Dendritic cell treated with granulocyte-macrophage colony-stimulating factor and Interleukin-4, amounts not matched to agents 40 ng/mL and 50 ng/mL, for 4 days (primary cell): ENCODE measurements at regions not wholly inside any gene's neighbourhood (a gene's known extent, or its start where the extent isn't known, plus 50 kb on each side); places are given as distances from the start of the nearest gene placed in this dataset.

Source experiments
- H3K27ac Mint-ChIP-seq: one replicate; pipeline ENCODE4 v1.8.0; 2022; ENCODE audit warnings: mild to moderate bottlenecking, mixed read lengths
- H3K27me3 Mint-ChIP-seq: one replicate; pipeline ENCODE4 v1.8.0; 2022; ENCODE audit warnings: mild to moderate bottlenecking, mixed read lengths
- H3K36me3 Mint-ChIP-seq: one replicate; pipeline ENCODE4 v1.8.0; 2022; ENCODE audit warnings: low read depth, mixed read lengths
- H3K4me1 Mint-ChIP-seq: one replicate; pipeline ENCODE4 v1.8.0; 2022; ENCODE audit warnings: low read depth, mixed read lengths
- H3K4me3 Mint-ChIP-seq: one replicate; pipeline ENCODE4 v1.8.0; 2022; ENCODE audit warnings: mild to moderate bottlenecking, moderate library complexity, mixed read lengths
- H3K9me3 Mint-ChIP-seq: one replicate; pipeline ENCODE4 v1.8.0; 2022; ENCODE audit warnings: mixed read lengths
- intact Hi-C: fragments of 100-400 bp; cut with micrococcal nuclease; formaldehyde crosslinking; loops from one replicate; pipeline ENCODE4 v1.15.0; 2022

GRCh38 chr6:2468601-2468955 is 223.2 kb upstream of the GMDS start:
- H3K4me3 Mint-ChIP-seq, result no peak overlapping the region
- H3K4me1 Mint-ChIP-seq, result no peaks in the 10 kb centered on the region
- intact Hi-C loops, result no loop called here
- H3K9me3 Mint-ChIP-seq, result no peaks in the 10 kb centered on the region
- H3K36me3 Mint-ChIP-seq, result no peaks in the 10 kb centered on the region
- no peak overlapping the region for H3K27ac Mint-ChIP-seq
- peaks cover 38% of the 10 kb centered on the region for H3K27me3 Mint-ChIP-seq

- no peaks in the 10 kb centered on the region for H3K4me1 Mint-ChIP-seq
- no peaks in the 10 kb centered on the region for H3K36me3 Mint-ChIP-seq
- H3K27ac Mint-ChIP-seq, result no peak overlapping the region
- H3K4me3 Mint-ChIP-seq, result no peak overlapping the region
- no peaks in the 10 kb centered on the region for H3K9me3 Mint-ChIP-seq
- intact Hi-C loops, result no loop called here
- H3K27me3 Mint-ChIP-seq, result peaks cover 38% of the 10 kb centered on the region
These were observed 222.7 kb upstream of the GMDS start for GRCh38 chr6:2467929-2468600.

GRCh38 chr6:2465336-2465735 is 219.9 kb upstream of the GMDS start:
- Mint-ChIP-seq H3K27ac (no peak overlapping the region), H3K27me3 (peaks cover 36% of the 10 kb centered on the region), H3K36me3 (no peaks in the 10 kb centered on the region), H3K4me1 (no peaks in the 10 kb centered on the region), H3K4me3 (no peak overlapping the region), H3K9me3 (no peaks in the 10 kb centered on the region)
- intact Hi-C loops, result no loop called here

GRCh38 chr6:2464641-2465040 is 219.2 kb upstream of the GMDS start:
- Mint-ChIP-seq H3K27ac (no peak overlapping the region), H3K4me3 (no peak overlapping the region), H3K27me3 (peaks cover 32% of the 10 kb centered on the region), H3K36me3 (no peaks in the 10 kb centered on the region), H3K4me1 (no peaks in the 10 kb centered on the region), H3K9me3 (no peaks in the 10 kb centered on the region)
- intact Hi-C loops, result no loop called here

GRCh38 chr6:2462831-2463230 is 217.4 kb upstream of the GMDS start:
- no peaks in the 10 kb centered on the region for H3K36me3 Mint-ChIP-seq
- peaks cover 16% of the 10 kb centered on the region for H3K27me3 Mint-ChIP-seq
- H3K4me1 Mint-ChIP-seq, result no peaks in the 10 kb centered on the region
- no peak overlapping the region for H3K27ac Mint-ChIP-seq
- H3K9me3 Mint-ChIP-seq, result no peaks in the 10 kb centered on the region
- no peak overlapping the region for H3K4me3 Mint-ChIP-seq
- intact Hi-C loops, result no loop called here

GRCh38 chr6:2460216-2460745 is 214.9 kb upstream of the GMDS start:
- peaks cover 6% of the 10 kb centered on the region for H3K27me3 Mint-ChIP-seq
- H3K9me3 Mint-ChIP-seq, result no peaks in the 10 kb centered on the region
- no peaks in the 10 kb centered on the region for H3K36me3 Mint-ChIP-seq
- intact Hi-C loops, result no loop called here
- no peaks in the 10 kb centered on the region for H3K4me1 Mint-ChIP-seq
- no peak overlapping the region for H3K27ac Mint-ChIP-seq
- H3K4me3 Mint-ChIP-seq, result no peak overlapping the region

- Mint-ChIP-seq H3K9me3 (no peaks in the 10 kb centered on the region), H3K36me3 (no peaks in the 10 kb centered on the region), H3K27me3 (peaks cover 7% of the 10 kb centered on the region), H3K27ac (no peak overlapping the region), H3K4me3 (no peak overlapping the region), H3K4me1 (no peaks in the 10 kb centered on the region)
- intact Hi-C loops, result no loop called here
These were observed 208.8 kb upstream of the GMDS start for GRCh38 chr6:2454180-2454579.

GRCh38 chr6:2450546-2450945 is 205.1 kb upstream of the GMDS start:
- Mint-ChIP-seq H3K9me3 (no peaks in the 10 kb centered on the region), H3K27ac (no peak overlapping the region), H3K27me3 (peaks cover 3% of the 10 kb centered on the region), H3K4me3 (no peak overlapping the region), H3K4me1 (no peaks in the 10 kb centered on the region), H3K36me3 (no peaks in the 10 kb centered on the region)
- intact Hi-C loops, result no loop called here

GRCh38 chr6:2449572-2449940 is 204.2 kb upstream of the GMDS start:
- intact Hi-C loops, result loop anchor here (5.0 to 10.0 kb wide), 2 partner anchors 245 to 847 kb away; no protein-coding TSS in a partner anchor
- Mint-ChIP-seq H3K27me3 (peaks cover 3% of the 10 kb centered on the region), H3K27ac (no peak overlapping the region), H3K4me1 (no peaks in the 10 kb centered on the region), H3K36me3 (no peaks in the 10 kb centered on the region), H3K4me3 (no peak overlapping the region), H3K9me3 (no peaks in the 10 kb centered on the region)

GRCh38 chr6:2448826-2449571 is 203.6 kb upstream of the GMDS start:
- no peak overlapping the region for H3K27ac Mint-ChIP-seq
- no peaks in the 10 kb centered on the region for H3K4me1 Mint-ChIP-seq
- no peaks in the 10 kb centered on the region for H3K36me3 Mint-ChIP-seq
- intact Hi-C loops, result loop anchor here (5.0 to 10.0 kb wide), 2 partner anchors 244 to 847 kb away; no protein-coding TSS in a partner anchor
- no peaks in the 10 kb centered on the region for H3K9me3 Mint-ChIP-seq
- H3K27me3 Mint-ChIP-seq, result peaks cover 3% of the 10 kb centered on the region
- no peak overlapping the region for H3K4me3 Mint-ChIP-seq

- peaks cover 3% of the 10 kb centered on the region for H3K27me3 Mint-ChIP-seq
- no peaks in the 10 kb centered on the region for H3K36me3 Mint-ChIP-seq
- H3K9me3 Mint-ChIP-seq, result no peaks in the 10 kb centered on the region
- H3K4me1 Mint-ChIP-seq, result no peaks in the 10 kb centered on the region
- intact Hi-C loops, result loop anchor here (5.0 to 10.0 kb wide), 2 partner anchors 243 to 846 kb away; no protein-coding TSS in a partner anchor
- H3K27ac Mint-ChIP-seq, result no peak overlapping the region
- H3K4me3 Mint-ChIP-seq, result no peak overlapping the region
These were observed 202.5 kb upstream of the GMDS start for GRCh38 chr6:2447931-2448330.

- Mint-ChIP-seq H3K27me3 (peaks cover 3% of the 10 kb centered on the region), H3K4me3 (no peak overlapping the region), H3K36me3 (no peaks in the 10 kb centered on the region), H3K4me1 (no peaks in the 10 kb centered on the region), H3K27ac (no peak overlapping the region), H3K9me3 (no peaks in the 10 kb centered on the region)
- intact Hi-C loops, result loop anchor here (5.0 to 10.0 kb wide), 2 partner anchors 243 to 845 kb away; no protein-coding TSS in a partner anchor
These were observed 202.0 kb upstream of the GMDS start for GRCh38 chr6:2447318-2447920.

- H3K27ac Mint-ChIP-seq, result no peak overlapping the region
- no peak overlapping the region for H3K4me3 Mint-ChIP-seq
- H3K27me3 Mint-ChIP-seq, result no peaks in the 10 kb centered on the region
- no peaks in the 10 kb centered on the region for H3K9me3 Mint-ChIP-seq
- no peaks in the 10 kb centered on the region for H3K4me1 Mint-ChIP-seq
- intact Hi-C loops, result loop anchor here (10.0 kb wide), 1 partner anchor 237 kb away; no protein-coding TSS in a partner anchor
- H3K36me3 Mint-ChIP-seq, result no peaks in the 10 kb centered on the region
These were observed 196.4 kb upstream of the GMDS start for GRCh38 chr6:2441601-2442475.
